ENCODE measurements at regions not wholly inside any gene's neighbourhood (a gene's known extent, or its start where the extent isn't known, plus 50 kb on each side); places are given as distances from the start of the nearest gene placed in this dataset.

GRCh38 chr6:79385893-79386292 is 151.3 kb downstream of the LCA5 start:
- Histone ChIP-seq H3K27me3 (ENCODE audit: control insufficient read depth, insufficient read depth, low read length) (no peaks in the 10 kb centered on the region), H3K27ac (ENCODE audit: low read depth in 2 of 2, low read length in 2 of 2) (no peak overlapping the region), H3K4me1 (ENCODE audit: control insufficient read depth in 2 of 3, insufficient read depth in 2 of 3, low read depth in 1 of 3, low read length in 3 of 3) (peaks cover 2 to 6% (median 4%) of the 10 kb centered on the region in 3 donors), H3K9ac (ENCODE audit: low read length in 3 of 3) (no peak overlapping the region), H3K36me3 (ENCODE audit: control insufficient read depth in 2 of 3, insufficient read depth in 3 of 3, low read length in 3 of 3) (no peaks in the 10 kb centered on the region), H3K9me3 (ENCODE audit: control insufficient read depth in 2 of 3, insufficient read depth in 1 of 3, low read length in 3 of 3) (no peaks in the 10 kb centered on the region), H3K4me3 (ENCODE audit: low read length in 3 of 3) (no peak overlapping the region)
- DNase-seq (peak in 2 of 5 donors; percentile 61 to 75), FAIRE-seq (no peak)
- intact Hi-C loops (cut with DNase I), result no loop called here
- TF ChIP-seq CTCF (IDR thresholded peaks at IDR 0.05; ENCODE audit: borderline replicate concordance, extremely low read depth, insufficient read depth), result no peak

DNA sequence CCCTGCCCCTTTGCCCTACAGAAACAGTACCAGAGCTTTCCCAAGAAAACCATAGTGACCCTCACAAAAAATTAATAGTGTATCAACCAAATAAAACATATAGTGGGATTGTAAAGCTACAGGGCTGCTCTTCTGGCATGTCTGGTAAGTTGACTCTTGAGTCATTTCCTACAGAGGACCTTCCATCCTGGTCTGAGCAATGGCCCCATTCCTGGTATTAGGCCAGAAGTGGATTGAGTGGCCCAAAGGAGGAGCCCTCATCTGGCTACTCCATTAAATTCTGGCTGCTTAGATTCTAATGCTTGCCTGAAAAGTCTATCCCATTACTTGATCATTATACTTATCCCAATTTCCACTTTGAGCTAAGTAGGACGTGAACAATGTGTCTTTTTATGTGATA is 150.9 kb upstream of the HMGN3 start:
- Histone ChIP-seq H3K9me3 (ENCODE audit: control insufficient read depth in 2 of 3, insufficient read depth in 1 of 3, low read length in 3 of 3) (no peaks in the 10 kb centered on the region), H3K4me1 (ENCODE audit: control insufficient read depth in 2 of 3, insufficient read depth in 2 of 3, low read depth in 1 of 3, low read length in 3 of 3) (peaks cover 2 to 6% (median 4%) of the 10 kb centered on the region in 3 donors), H3K36me3 (ENCODE audit: control insufficient read depth in 2 of 3, insufficient read depth in 3 of 3, low read length in 3 of 3) (no peaks in the 10 kb centered on the region), H3K27me3 (ENCODE audit: control insufficient read depth, insufficient read depth, low read length) (no peaks in the 10 kb centered on the region), H3K9ac (ENCODE audit: low read length in 3 of 3) (no peak overlapping the region), H3K4me3 (ENCODE audit: low read length in 3 of 3) (no peak overlapping the region), H3K27ac (ENCODE audit: low read depth in 2 of 2, low read length in 2 of 2) (no peak overlapping the region)
- FAIRE-seq, result no peak
- no peak for DNase-seq
- TF ChIP-seq CTCF (IDR thresholded peaks at IDR 0.05; ENCODE audit: borderline replicate concordance, extremely low read depth, insufficient read depth), result no peak
- intact Hi-C loops (cut with DNase I), result no loop called here

- Histone ChIP-seq H3K9me3 (ENCODE audit: control insufficient read depth in 2 of 3, insufficient read depth in 1 of 3, low read length in 3 of 3) (no peaks in the 10 kb centered on the region), H3K27ac (ENCODE audit: low read depth in 2 of 2, low read length in 2 of 2) (no peak overlapping the region), H3K27me3 (ENCODE audit: control insufficient read depth, insufficient read depth, low read length) (no peaks in the 10 kb centered on the region), H3K36me3 (ENCODE audit: control insufficient read depth in 2 of 3, insufficient read depth in 3 of 3, low read length in 3 of 3) (no peaks in the 10 kb centered on the region), H3K9ac (ENCODE audit: low read length in 3 of 3) (no peak overlapping the region), H3K4me1 (ENCODE audit: control insufficient read depth in 2 of 3, insufficient read depth in 2 of 3, low read depth in 1 of 3, low read length in 3 of 3) (peaks cover 2 to 6% (median 4%) of the 10 kb centered on the region in 3 donors), H3K4me3 (ENCODE audit: low read length in 3 of 3) (no peak overlapping the region)
- intact Hi-C loops (cut with DNase I), result no loop called here
- FAIRE-seq (no peak), DNase-seq (peak in 4 of 5 donors; percentile 22 to 61 (median 37))
- TF ChIP-seq CTCF (IDR thresholded peaks at IDR 0.05; ENCODE audit: borderline replicate concordance, extremely low read depth, insufficient read depth), result no peak
Measured at GRCh38 chr6:79384845-79385244, 150.4 kb upstream of the HMGN3 start.

DNA sequence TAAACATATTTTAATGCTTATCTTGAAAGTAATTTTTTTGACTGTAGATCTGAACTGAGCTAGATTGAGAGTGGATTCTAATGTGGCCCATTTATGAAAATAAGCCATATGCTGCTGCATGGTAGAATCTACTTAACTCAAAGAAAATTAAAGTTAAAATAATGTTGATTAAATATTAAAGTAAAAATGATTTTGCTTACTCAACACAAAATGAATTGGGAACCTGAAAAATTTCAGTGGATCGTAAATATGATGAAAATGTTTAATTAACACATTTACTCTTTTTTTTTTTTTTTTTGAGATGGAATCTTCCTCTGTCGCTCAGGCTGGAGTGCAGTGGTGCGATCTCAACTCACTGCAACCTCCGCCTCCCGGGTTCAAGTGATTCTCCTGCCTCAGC is 144.5 kb upstream of the HMGN3 start:
- DNase-seq (no peak), FAIRE-seq (no peak)
- intact Hi-C loops (cut with DNase I), result no loop called here
- TF ChIP-seq CTCF (IDR thresholded peaks at IDR 0.05; ENCODE audit: borderline replicate concordance, extremely low read depth, insufficient read depth), result no peak
- H3K27ac ChIP-seq (ENCODE audit: low read depth in 2 of 2, low read length in 2 of 2), result no peak overlapping the region
- no peak overlapping the region for H3K9ac ChIP-seq (ENCODE audit: low read length in 3 of 3)
- H3K27me3 ChIP-seq (ENCODE audit: control insufficient read depth, insufficient read depth, low read length), result no peaks in the 10 kb centered on the region
- H3K36me3 ChIP-seq (ENCODE audit: control insufficient read depth in 2 of 3, insufficient read depth in 3 of 3, low read length in 3 of 3), result no peaks in the 10 kb centered on the region
- no peak overlapping the region for H3K4me3 ChIP-seq (ENCODE audit: low read length in 3 of 3)
- no peaks in the 10 kb centered on the region for H3K9me3 ChIP-seq (ENCODE audit: control insufficient read depth in 2 of 3, insufficient read depth in 1 of 3, low read length in 3 of 3)
- H3K4me1 ChIP-seq (ENCODE audit: control insufficient read depth in 2 of 3, insufficient read depth in 2 of 3, low read depth in 1 of 3, low read length in 3 of 3), result peaks cover 0 to 9% (median 6%) of the 10 kb centered on the region in 3 donors
